ENCODE measurements at regions not wholly inside any gene's neighbourhood (a gene's known extent, or its start where the extent isn't known, plus 50 kb on each side); places are given as distances from the start of the nearest gene placed in this dataset.

DNA sequence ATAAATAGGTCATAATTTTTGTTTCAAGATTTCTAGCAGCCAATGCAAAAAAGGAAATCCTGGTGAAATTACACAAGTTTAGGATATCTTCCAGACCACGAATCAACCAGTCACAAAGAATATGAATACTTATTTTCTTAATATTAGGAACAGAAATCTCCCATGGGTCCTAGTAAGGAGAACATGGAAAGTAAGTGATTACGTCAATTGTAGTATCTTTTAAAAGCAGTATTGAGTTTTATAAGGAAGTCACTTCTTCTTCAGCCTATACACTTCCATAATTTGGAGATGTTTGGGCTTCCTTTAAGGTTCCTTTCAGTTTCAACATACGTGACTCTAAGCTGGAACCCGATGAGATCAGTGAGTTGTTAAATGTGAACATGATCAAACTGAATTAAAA is 534.5 kb downstream of the USP25 start:
- DNase-seq: no peak
- no peak overlapping the region for H3K27ac ChIP-seq
- TF ChIP-seq POLR2A (IDR thresholded peaks at IDR 0.05) (no peak), POLR2AphosphoS5 (IDR thresholded peaks at IDR 0.05) (no peak)
- TF ChIP-seq, protein P1, sequence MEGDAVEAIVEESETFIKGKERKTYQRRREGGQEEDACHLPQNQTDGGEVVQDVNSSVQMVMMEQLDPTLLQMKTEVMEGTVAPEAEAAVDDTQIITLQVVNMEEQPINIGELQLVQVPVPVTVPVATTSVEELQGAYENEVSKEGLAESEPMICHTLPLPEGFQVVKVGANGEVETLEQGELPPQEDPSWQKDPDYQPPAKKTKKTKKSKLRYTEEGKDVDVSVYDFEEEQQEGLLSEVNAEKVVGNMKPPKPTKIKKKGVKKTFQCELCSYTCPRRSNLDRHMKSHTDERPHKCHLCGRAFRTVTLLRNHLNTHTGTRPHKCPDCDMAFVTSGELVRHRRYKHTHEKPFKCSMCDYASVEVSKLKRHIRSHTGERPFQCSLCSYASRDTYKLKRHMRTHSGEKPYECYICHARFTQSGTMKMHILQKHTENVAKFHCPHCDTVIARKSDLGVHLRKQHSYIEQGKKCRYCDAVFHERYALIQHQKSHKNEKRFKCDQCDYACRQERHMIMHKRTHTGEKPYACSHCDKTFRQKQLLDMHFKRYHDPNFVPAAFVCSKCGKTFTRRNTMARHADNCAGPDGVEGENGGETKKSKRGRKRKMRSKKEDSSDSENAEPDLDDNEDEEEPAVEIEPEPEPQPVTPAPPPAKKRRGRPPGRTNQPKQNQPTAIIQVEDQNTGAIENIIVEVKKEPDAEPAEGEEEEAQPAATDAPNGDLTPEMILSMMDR (IDR thresholded peaks at IDR 0.05 in 8 of 11, conservative IDR thresholded peaks at IDR 0.05 in 3 of 11): no peak
- no peaks in the 10 kb centered on the region for H3K4me1 ChIP-seq
- no peaks in the 10 kb centered on the region for H3K36me3 ChIP-seq
- no peaks in the 10 kb centered on the region for H3K9me3 ChIP-seq
- H3K27me3 ChIP-seq (replicated peaks in 1 of 7): no peaks in the 10 kb centered on the region
- 17 to 39% (median 25%) methylated on average over 4 of the region's 4 CpGs for WGBS, 5 donors
- intact Hi-C loops (cut with DNase I; ENCODE audit: low total_unique reads): no loop called here
- H3K4me3 ChIP-seq: no peak overlapping the region

DNA sequence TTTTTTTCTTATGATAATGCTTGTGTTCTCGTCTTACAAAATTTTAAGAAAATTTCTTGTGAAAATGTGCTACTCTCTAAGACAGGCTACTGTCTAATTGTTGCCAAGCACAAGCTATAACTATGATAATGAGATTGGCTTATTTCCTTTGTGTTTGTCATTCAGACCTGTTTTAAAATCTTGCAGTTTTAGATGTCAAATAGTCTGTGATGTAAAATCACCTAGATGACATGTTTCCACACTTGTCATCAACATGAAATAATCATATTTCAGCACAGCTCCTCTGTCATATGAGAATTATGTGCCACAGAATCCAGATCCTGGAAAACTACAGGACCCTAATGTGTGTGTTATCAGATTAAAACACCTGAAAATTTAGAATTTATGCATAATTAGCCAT is 539.7 kb downstream of the USP25 start:
- no peak for TF ChIP-seq POLR2A (IDR thresholded peaks at IDR 0.05)
- no peak for TF ChIP-seq POLR2AphosphoS5 (IDR thresholded peaks at IDR 0.05)
- TF ChIP-seq, protein P1 (IDR thresholded peaks at IDR 0.05 in 8 of 11, conservative IDR thresholded peaks at IDR 0.05 in 3 of 11): no peak
- intact Hi-C loops (cut with DNase I; ENCODE audit: low total_unique reads): no loop called here
- 80 to 93% (median 84%) methylated on average over 1 of the region's 1 CpG for WGBS, 5 donors
- Histone ChIP-seq H3K27me3 (replicated peaks in 1 of 7) (no peaks in the 10 kb centered on the region), H3K9me3 (no peaks in the 10 kb centered on the region), H3K36me3 (no peaks in the 10 kb centered on the region), H3K4me1 (no peaks in the 10 kb centered on the region), H3K27ac (no peak overlapping the region), H3K4me3 (no peak overlapping the region)
- no peak for DNase-seq

DNA sequence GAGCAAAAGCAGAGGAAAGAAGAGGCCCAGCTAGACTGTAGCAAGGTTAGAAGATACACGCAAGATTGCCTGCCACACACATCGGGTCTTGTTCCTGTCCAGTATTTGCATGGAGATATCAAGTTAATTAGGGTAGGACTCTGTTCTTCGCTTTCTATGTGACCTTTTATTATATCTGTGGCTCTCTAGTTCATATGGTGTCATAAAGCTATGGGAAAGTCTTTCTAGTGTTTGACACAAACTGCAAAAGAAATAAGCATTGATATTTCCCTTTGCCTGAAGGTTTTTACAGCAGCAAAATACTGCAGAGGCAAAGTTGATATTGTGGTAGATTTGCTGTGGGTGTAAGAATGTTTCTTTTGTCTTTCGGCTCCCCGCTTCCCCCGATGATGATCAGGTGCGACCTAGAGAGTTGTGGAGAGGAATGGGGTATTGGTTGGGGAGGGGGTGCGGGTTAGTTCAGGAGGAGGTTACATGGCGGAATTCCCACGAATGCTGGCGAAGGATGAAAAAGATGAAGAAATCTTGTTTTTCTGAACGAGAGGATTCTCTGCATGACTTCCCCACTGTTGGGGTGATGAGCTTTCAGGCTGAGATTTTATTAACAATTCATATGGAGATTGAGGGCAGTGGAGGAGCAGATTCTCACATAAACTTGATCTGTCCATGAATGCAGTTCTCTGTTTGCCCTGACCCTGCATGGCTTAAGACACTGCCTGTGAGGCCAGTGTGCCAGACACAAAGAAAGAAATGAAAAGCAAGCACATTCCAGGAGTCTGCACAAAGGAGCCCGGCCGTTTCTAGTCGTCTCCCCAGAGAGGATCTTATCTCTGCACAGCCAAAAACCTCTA is 550.2 kb downstream of the USP25 start:
- Histone ChIP-seq H3K4me3 (no peak overlapping the region), H3K27ac (no peak overlapping the region), H3K4me1 (no peaks in the 10 kb centered on the region), H3K9me3 (no peaks in the 10 kb centered on the region), H3K27me3 (replicated peaks in 1 of 7) (no peaks in the 10 kb centered on the region), H3K36me3 (no peaks in the 10 kb centered on the region)
- intact Hi-C loops (cut with DNase I; ENCODE audit: low total_unique reads): no loop called here
- no peak for DNase-seq
- TF ChIP-seq, protein P1 (IDR thresholded peaks at IDR 0.05 in 8 of 11, conservative IDR thresholded peaks at IDR 0.05 in 3 of 11): no peak
- TF ChIP-seq POLR2AphosphoS5 (IDR thresholded peaks at IDR 0.05) (no peak), POLR2A (IDR thresholded peaks at IDR 0.05) (no peak)
- WGBS, 5 donors: 70 to 84% (median 75%) methylated on average over 15 of the region's 15 CpGs

DNA sequence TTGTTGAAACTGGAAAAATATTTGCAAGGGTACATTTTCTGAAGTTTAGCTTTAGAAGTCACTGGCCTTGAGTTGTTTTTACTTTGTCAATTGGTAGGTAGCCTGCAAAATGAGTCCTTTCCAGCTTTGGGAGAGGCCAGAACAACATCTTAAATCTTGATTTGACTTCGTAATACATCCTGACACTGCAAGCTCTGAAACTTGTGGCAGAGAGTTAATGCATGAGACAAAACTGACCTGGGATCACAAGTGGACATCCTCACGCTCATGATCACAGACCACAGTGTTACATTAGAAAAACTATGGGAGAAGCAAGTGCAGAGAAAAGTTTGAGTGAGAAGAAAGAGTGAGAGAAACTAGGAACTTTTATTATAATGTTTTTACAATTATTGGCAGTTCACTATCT is 550.9 kb downstream of the USP25 start:
- no peak overlapping the region for H3K4me3 ChIP-seq
- WGBS, 5 donors: 72 to 85% (median 79%) methylated on average over 2 of the region's 2 CpGs
- no peaks in the 10 kb centered on the region for H3K36me3 ChIP-seq
- no peak for DNase-seq
- TF ChIP-seq, protein P1 (IDR thresholded peaks at IDR 0.05 in 8 of 11, conservative IDR thresholded peaks at IDR 0.05 in 3 of 11): no peak
- no peak for TF ChIP-seq POLR2A (IDR thresholded peaks at IDR 0.05)
- TF ChIP-seq POLR2AphosphoS5 (IDR thresholded peaks at IDR 0.05): no peak
- H3K27me3 ChIP-seq (replicated peaks in 1 of 7): no peaks in the 10 kb centered on the region
- H3K27ac ChIP-seq: no peak overlapping the region
- no peaks in the 10 kb centered on the region for H3K9me3 ChIP-seq
- no peaks in the 10 kb centered on the region for H3K4me1 ChIP-seq
- intact Hi-C loops (cut with DNase I; ENCODE audit: low total_unique reads): no loop called here

Data from spleen (tissue), 11 donors.